B cell (primary cell): ENCODE measurements at regions not wholly inside any gene's neighbourhood (a gene's known extent, or its start where the extent isn't known, plus 50 kb on each side); places are given as distances from the start of the nearest gene placed in this dataset.

Experiments used
- ATAC-seq: fragments of 200-7000 bp; cut with Tn5 transposase; one replicate; pipeline ENCODE4 v1.10.0; 2021; ENCODE audit warnings: low read depth, mild to moderate bottlenecking, moderate number of reproducible peaks, moderate library complexity
- CTCF ChIA-PET: fragments of 350-600 bp; sonication (Branson Sonifier 250); formaldehyde crosslinking; loops from one replicate; lab custom pipeline; 2021; ENCODE audit warnings: antibody characterized with exemption, inconsistent platforms; lab: Charles Lee
- POLR2A ChIA-PET: fragments of 350-600 bp; sonication (Branson Sonifier 250); formaldehyde crosslinking; loops from one replicate; lab custom pipeline; 2021; ENCODE audit warnings: antibody characterized with exemption; lab: Charles Lee
- DNase-seq: peaks from one replicate; pipeline ENCODE4 v3.0.0; 2013
- H2AFZ ChIP-seq: 2 replicates; pipeline ENCODE4 v1.6.1; 2012; ENCODE audit warnings: mild to moderate bottlenecking, low read depth, low read length; ENCODE audit not compliant: insufficient read depth, poor library complexity, severe bottlenecking
- H3K27ac ChIP-seq, 2 donors: 1 replicate in 1 of 2; 2 replicates in 1 of 2; pipeline ENCODE4 v1.5.1; 2012 to 2013; ENCODE audit warnings: low read length in 2 of 2, mild to moderate bottlenecking in 2 of 2, moderate library complexity in 1 of 2
- H3K27me3 ChIP-seq, 4 experiments: fragments of 200-600 bp in 1 of 4; sonication (generic) in 1 of 4; replicated peaks in 1 of 4; 1 replicate in 2 of 4; 2 replicates in 2 of 4; pipeline versions ENCODE4 v1.6.1 to v1.7.0; 2013 to 2016; ENCODE audit warnings: low read length in 3 of 4, mild to moderate bottlenecking in 2 of 4, mixed read lengths in 1 of 4, moderate library complexity in 1 of 4; ENCODE audit not compliant: insufficient read depth in 4 of 4, control insufficient read depth in 3 of 4; ENCODE audit errors: control extremely low read depth in 1 of 4
- H3K36me3 ChIP-seq, 2 experiments: replicated peaks in 1 of 2; 1 replicate in 1 of 2; 2 replicates in 1 of 2; pipeline versions ENCODE4 v1.6.1 to v1.7.1; 2013; ENCODE audit warnings: low read length in 1 of 2; ENCODE audit not compliant: insufficient read depth in 2 of 2, control insufficient read depth in 1 of 2; ENCODE audit errors: control extremely low read depth in 1 of 2, extremely low read depth in 1 of 2
- H3K4me1 ChIP-seq, 2 donors: fragments of 200-600 bp in 1 of 2; sonication (generic) in 1 of 2; 1 replicate in 1 of 2; 2 replicates in 1 of 2; pipeline versions ENCODE4 v1.5.1 to v1.6.1; 2013 to 2017; ENCODE audit warnings: low read length in 2 of 2; ENCODE audit not compliant: control insufficient read depth in 2 of 2, insufficient read depth in 2 of 2
- H3K4me2 ChIP-seq: replicated peaks from 2 replicates; pipeline ENCODE3; 2012; ENCODE audit warnings: mild to moderate bottlenecking, low read depth, low read length; ENCODE audit not compliant: poor library complexity, severe bottlenecking
- H3K4me3 ChIP-seq, 5 experiments: fragments of 200-600 bp in 1 of 5; sonication (generic) in 1 of 5; 1 replicate in 3 of 5; 2 replicates in 2 of 5; pipeline versions ENCODE4 v1.5.1 to v1.7.0; 2011 to 2016; ENCODE audit warnings: low read length in 4 of 5, mild to moderate bottlenecking in 4 of 5, low read depth in 2 of 5, control low read depth in 1 of 5, moderate library complexity in 1 of 5; ENCODE audit not compliant: insufficient read depth in 1 of 5; ENCODE audit errors: control extremely low read depth in 1 of 5, extremely low read depth in 1 of 5
- H3K79me2 ChIP-seq: fragments of 200-600 bp; sonication (generic); one replicate; pipeline ENCODE4 v1.6.0; 2016; ENCODE audit warnings: low read length; ENCODE audit not compliant: control insufficient read depth, insufficient read depth
- H3K9ac ChIP-seq: fragments of 200-600 bp; sonication (generic); 2 replicates; pipeline ENCODE4 v1.6.1; 2017; ENCODE audit warnings: mild to moderate bottlenecking, low read length, moderate library complexity
- H3K9me3 ChIP-seq, 3 donors: one replicate each; pipeline versions ENCODE4 v1.6.1 to v1.7.1; 2013; ENCODE audit warnings: low read length in 2 of 3; ENCODE audit not compliant: control insufficient read depth in 2 of 3, insufficient read depth in 1 of 3; ENCODE audit errors: control extremely low read depth in 1 of 3
- H4K20me1 ChIP-seq: 2 replicates; pipeline ENCODE4 v1.6.0; 2012; ENCODE audit warnings: mild to moderate bottlenecking, low read length; ENCODE audit not compliant: insufficient read depth, control insufficient read depth, poor library complexity, severe bottlenecking
- H3K27ac Mint-ChIP-seq: one replicate; pipeline ENCODE4 v1.8.0; 2021; ENCODE audit warnings: mixed read lengths
- H3K27me3 Mint-ChIP-seq: one replicate; pipeline ENCODE4 v1.8.0; 2021; ENCODE audit warnings: mixed read lengths
- H3K4me1 Mint-ChIP-seq: one replicate; pipeline ENCODE4 v1.8.0; 2021; ENCODE audit warnings: mixed read lengths
- H3K4me3 Mint-ChIP-seq: one replicate; pipeline ENCODE4 v1.8.0; 2021; ENCODE audit warnings: mixed read lengths
- H3K9me3 Mint-ChIP-seq: one replicate; pipeline ENCODE4 v1.8.0; 2022; ENCODE audit warnings: mixed read lengths; ENCODE audit not compliant: insufficient read depth
- CTCF ChIP-seq: fragments of 200-600 bp; IDR thresholded peaks from one replicate; pipeline ENCODE4 v1.8.0; 2022; ENCODE audit warnings: antibody characterized with exemption, mild to moderate bottlenecking
- EZH2 ChIP-seq: IDR thresholded peaks from 2 replicates; pipeline ENCODE4 v1.6.1; 2012; ENCODE audit warnings: borderline replicate concordance, low read depth, mild to moderate bottlenecking, moderate library complexity, low read length; ENCODE audit not compliant: insufficient read depth, poor library complexity, severe bottlenecking
- WGBS: methylation state at CpG from one replicate; pipeline ENCODE4 v1.1.5; 2013; ENCODE audit warnings: missing lambda C conversion rate; ENCODE audit not compliant: insufficient coverage; 5-methylcytosine and 5-hydroxymethylcytosine counted together
- intact Hi-C: fragments of 100-400 bp; cut with micrococcal nuclease; formaldehyde crosslinking; loops from one replicate; pipeline ENCODE4 v1.10.0; 2022

DNA sequence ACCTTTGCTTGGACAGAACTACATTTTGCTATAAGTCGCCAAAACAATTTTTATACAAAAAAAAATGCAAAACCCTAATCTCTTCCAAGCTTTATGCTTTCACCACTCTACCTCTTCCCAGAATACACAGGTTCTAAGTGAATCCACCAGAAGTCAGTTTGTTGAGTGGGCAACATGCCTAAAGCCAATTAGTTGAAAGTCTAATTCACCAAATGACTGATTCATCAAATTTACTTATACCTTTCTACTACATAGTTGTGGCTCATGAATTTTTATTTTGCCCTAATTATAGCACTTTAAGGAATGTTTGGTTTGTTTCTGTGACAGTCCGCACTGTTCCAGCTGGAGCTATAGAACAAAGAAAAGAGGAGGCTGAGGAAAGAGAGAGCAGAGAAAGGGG lies 265.9 kb upstream of the TGFBR2 start:
- intact Hi-C loops, result no loop called here
- Mint-ChIP-seq H3K4me1 (no peaks in the 10 kb centered on the region), H3K27ac (no peak overlapping the region), H3K9me3 (no peaks in the 10 kb centered on the region), H3K27me3 (no peaks in the 10 kb centered on the region), H3K4me3 (no peak overlapping the region)
- Histone ChIP-seq H3K4me1 (no peaks in the 10 kb centered on the region), H3K27ac (no peak overlapping the region), H3K27me3 (no peaks in the 10 kb centered on the region), H3K4me3 (no peak overlapping the region), H3K79me2 (no peaks in the 10 kb centered on the region), H3K36me3 (no peaks in the 10 kb centered on the region), H4K20me1 (no peaks in the 10 kb centered on the region), H2AFZ (no peak overlapping the region), H3K4me2 (no peak overlapping the region), H3K9ac (no peak overlapping the region), H3K9me3 (peaks cover 0 to 3% (median 0%) of the 10 kb centered on the region in 3 donors)
- 80% methylated on average over 2 of the region's 2 CpGs for WGBS
- ATAC-seq, result no peak
- ChIA-PET POLR2A (no interaction called here), CTCF (no interaction called here)
- TF ChIP-seq CTCF (no peak), EZH2 (no peak)
- DNase-seq, result no peak

GRCh38 chr3:30341079-30341478 lies 265.3 kb upstream of the TGFBR2 start:
- no peak for DNase-seq
- no peaks in the 10 kb centered on the region for H3K79me2 ChIP-seq
- TF ChIP-seq CTCF (no peak), EZH2 (no peak)
- H3K9me3 ChIP-seq, result no peaks in the 10 kb centered on the region
- intact Hi-C loops, result no loop called here
- ChIA-PET POLR2A (no interaction called here), CTCF (no interaction called here)
- H2AFZ ChIP-seq, result no peak overlapping the region
- no peak overlapping the region for H3K27ac ChIP-seq
- no peaks in the 10 kb centered on the region for H3K36me3 ChIP-seq
- Mint-ChIP-seq H3K9me3 (no peaks in the 10 kb centered on the region), H3K4me1 (no peaks in the 10 kb centered on the region), H3K4me3 (no peak overlapping the region), H3K27ac (no peak overlapping the region), H3K27me3 (no peaks in the 10 kb centered on the region)
- no peak overlapping the region for H3K4me2 ChIP-seq
- no peaks in the 10 kb centered on the region for H4K20me1 ChIP-seq
- ATAC-seq, result no peak
- no peaks in the 10 kb centered on the region for H3K4me1 ChIP-seq
- no peak overlapping the region for H3K4me3 ChIP-seq
- WGBS, result no CpG with 5 or more reads among the region's 2 CpGs
- H3K9ac ChIP-seq, result no peak overlapping the region
- H3K27me3 ChIP-seq, result no peaks in the 10 kb centered on the region
